ENCODE measurements at regions not wholly inside any gene's neighbourhood (a gene's known extent, or its start where the extent isn't known, plus 50 kb on each side); places are given as distances from the start of the nearest gene placed in this dataset.
A peak's percentile ranks its signal among the peaks of the same experiment; 100 is the strongest.
"Not testable (repeated sequence)": the region's sequence is repeated elsewhere in the genome, so short reads cannot be mapped to it uniquely, and the experiment has no call there.

GRCh38 chr12:100083308-100083707 lies 59.4 kb downstream of the BLTP3B start:
- TF ChIP-seq CTCF (IDR thresholded peaks at IDR 0.05) = no peak
- H3K27me3 ChIP-seq = no peaks in the 10 kb centered on the region
- H3K27ac ChIP-seq = no peak overlapping the region
- no peak for DNase-seq (ENCODE audit: low spot score)
- no peaks in the 10 kb centered on the region for H3K4me1 ChIP-seq
- H3K9me3 ChIP-seq = no peaks in the 10 kb centered on the region
- peaks cover 29% of the 10 kb centered on the region for H3K36me3 ChIP-seq
- H3K4me3 ChIP-seq = no peak overlapping the region

- H3K27ac ChIP-seq; H3K27me3 ChIP-seq; DNase-seq (ENCODE audit: low spot score); H3K4me1 ChIP-seq; H3K9me3 ChIP-seq; H3K4me3 ChIP-seq: not testable (repeated sequence)
- H3K36me3 ChIP-seq = peaks cover 25% of the 10 kb centered on the region
These were observed 63.9 kb downstream of the BLTP3B start for GRCh38 chr12:100078777-100079176.

- peak in 1 of 2 donors; percentile 23 for TF ChIP-seq CTCF (IDR thresholded peaks at IDR 0.05)
- H3K9me3 ChIP-seq = no peaks in the 10 kb centered on the region
- H3K36me3 ChIP-seq = peaks cover 14% of the 10 kb centered on the region
- DNase-seq (ENCODE audit: low spot score) = no peak
- no peaks in the 10 kb centered on the region for H3K4me1 ChIP-seq
- H3K27ac ChIP-seq = no peak overlapping the region
- no peaks in the 10 kb centered on the region for H3K27me3 ChIP-seq
- no peak overlapping the region for H3K4me3 ChIP-seq
These were observed 65.3 kb downstream of the BLTP3B start for GRCh38 chr12:100077367-100077766.

GRCh38 chr12:100075598-100075997 lies 67.1 kb downstream of the BLTP3B start:
- no peaks in the 10 kb centered on the region for H3K4me1 ChIP-seq
- TF ChIP-seq CTCF (IDR thresholded peaks at IDR 0.05) = no peak
- peaks cover 12% of the 10 kb centered on the region for H3K36me3 ChIP-seq

GRCh38 chr12:100069795-100070194 lies 72.9 kb downstream of the BLTP3B start:
- no peak overlapping the region for H3K27ac ChIP-seq
- peaks cover 26% of the 10 kb centered on the region for H3K36me3 ChIP-seq
- no peaks in the 10 kb centered on the region for H3K4me1 ChIP-seq
- no peak overlapping the region for H3K4me3 ChIP-seq
- no peaks in the 10 kb centered on the region for H3K27me3 ChIP-seq
- DNase-seq (ENCODE audit: low spot score) = no peak
- no peak for TF ChIP-seq CTCF (IDR thresholded peaks at IDR 0.05)
- peaks cover 0 to 13% of the 10 kb centered on the region in 2 donors for H3K9me3 ChIP-seq

More at GRCh38 chr12:100075598-100075997, 67.1 kb downstream of the BLTP3B start:
- Histone ChIP-seq H3K27me3 (no peaks in the 10 kb centered on the region), H3K27ac (no peak overlapping the region), H3K9me3 (no peaks in the 10 kb centered on the region), H3K4me3 (no peak overlapping the region)
- DNase-seq (ENCODE audit: low spot score) = no peak

- peaks cover 26% of the 10 kb centered on the region for H3K36me3 ChIP-seq
- peaks cover 0 to 13% of the 10 kb centered on the region in 2 donors for H3K9me3 ChIP-seq
- no peak overlapping the region for H3K27ac ChIP-seq
- no peak overlapping the region for H3K4me3 ChIP-seq
- TF ChIP-seq CTCF (IDR thresholded peaks at IDR 0.05) = no peak
- DNase-seq (ENCODE audit: low spot score) = no peak
- H3K4me1 ChIP-seq = no peaks in the 10 kb centered on the region
- H3K27me3 ChIP-seq = no peaks in the 10 kb centered on the region
These were observed 74.4 kb downstream of the BLTP3B start for GRCh38 chr12:100068305-100068704.

Data from right atrium auricular region (tissue), 2 donors.